Colonic mucosa (tissue), 4 donors: ENCODE measurements at regions not wholly inside any gene's neighbourhood (a gene's known extent, or its start where the extent isn't known, plus 50 kb on each side); places are given as distances from the start of the nearest gene placed in this dataset.
A peak's percentile ranks its signal among the peaks of the same experiment; 100 is the strongest.

Source experiments
- DNase-seq: peaks from one replicate; pipeline ENCODE4 v3.0.0-alpha.2; 2020
- H3K27ac ChIP-seq: fragments of 200-600 bp; one replicate; pipeline ENCODE4 v1.8.0; 2021
- H3K27me3 ChIP-seq: fragments of 200-600 bp; one replicate; pipeline ENCODE4 v1.8.0; 2021
- H3K36me3 ChIP-seq: fragments of 200-600 bp; one replicate; pipeline ENCODE4 v1.8.0; 2021
- H3K4me1 ChIP-seq: fragments of 200-600 bp; one replicate; pipeline ENCODE4 v1.8.0; 2021; ENCODE audit warnings: mild to moderate bottlenecking
- H3K4me3 ChIP-seq: fragments of 200-600 bp; one replicate; pipeline ENCODE4 v1.8.0; 2021
- H3K9ac ChIP-seq, 2 donors: one replicate each; pipeline ENCODE4 v1.7.0; 2013; ENCODE audit warnings: control low read depth in 2 of 2, low read depth in 2 of 2, low read length in 2 of 2
- H3K9me3 ChIP-seq: fragments of 200-600 bp; one replicate; pipeline ENCODE4 v1.8.0; 2021
- intact Hi-C: fragments of 100-400 bp; cut with DNase I; formaldehyde crosslinking; loops from one replicate; pipeline ENCODE4 v1.14.1; 2022
- TF ChIP-seq, protein P1 (sequence below): fragments of 200-600 bp; IDR thresholded peaks from one replicate; pipeline ENCODE4 v1.8.0; 2022; ENCODE audit warnings: antibody characterized with exemption, mild to moderate bottlenecking
- donor health status: healthy.
- donor health status: DM: no; HTN: no; CAD: no.
- donor health status: DM: no; HTN: no; CAD: no.

DNA sequence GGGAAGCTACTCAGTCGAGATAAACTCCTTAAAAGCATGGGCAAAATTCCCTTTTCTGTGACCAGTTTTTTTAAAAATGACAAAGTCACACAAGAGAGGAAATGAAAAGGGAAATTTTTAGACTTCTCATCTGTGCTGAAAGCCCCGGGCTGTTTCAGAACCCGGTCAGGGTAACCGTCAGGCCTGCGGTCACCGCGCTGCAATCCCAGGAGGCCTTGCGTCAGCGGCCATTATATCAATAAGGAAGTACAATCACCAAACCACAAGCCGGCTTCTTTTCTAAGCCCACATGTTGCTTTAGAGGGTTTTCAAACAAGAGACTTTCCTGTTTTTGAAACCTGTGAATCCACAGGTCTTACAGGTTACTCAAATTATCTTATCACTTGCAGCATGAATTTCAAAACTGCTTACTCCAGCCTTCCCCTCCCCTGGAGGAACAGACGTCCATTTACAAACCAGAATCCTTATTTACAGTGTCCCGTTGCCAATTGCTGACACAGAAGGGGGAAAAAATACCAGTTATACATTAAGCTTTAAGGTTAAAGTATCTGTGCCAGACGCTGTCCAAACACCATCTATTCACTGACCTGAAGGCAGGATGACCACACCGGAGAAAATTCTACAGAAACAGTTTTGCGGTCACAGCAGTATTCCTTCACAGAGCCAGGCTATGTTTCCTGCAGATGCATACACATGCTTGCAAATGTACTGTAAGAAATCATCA lies 165.3 kb downstream of the TOMM20 start:
- intact Hi-C loops: loop anchor here (5.0 kb wide), 2 partner anchors 119 to 361 kb away; no protein-coding TSS in a partner anchor
- peaks cover 36% of the 10 kb centered on the region for H3K4me1 ChIP-seq
- H3K9ac ChIP-seq: peak overlapping the region; percentile 48 to 100
- no peaks in the 10 kb centered on the region for H3K27me3 ChIP-seq
- peak overlapping the region; percentile 98 for H3K27ac ChIP-seq
- no peaks in the 10 kb centered on the region for H3K9me3 ChIP-seq
- TF ChIP-seq, protein P1, sequence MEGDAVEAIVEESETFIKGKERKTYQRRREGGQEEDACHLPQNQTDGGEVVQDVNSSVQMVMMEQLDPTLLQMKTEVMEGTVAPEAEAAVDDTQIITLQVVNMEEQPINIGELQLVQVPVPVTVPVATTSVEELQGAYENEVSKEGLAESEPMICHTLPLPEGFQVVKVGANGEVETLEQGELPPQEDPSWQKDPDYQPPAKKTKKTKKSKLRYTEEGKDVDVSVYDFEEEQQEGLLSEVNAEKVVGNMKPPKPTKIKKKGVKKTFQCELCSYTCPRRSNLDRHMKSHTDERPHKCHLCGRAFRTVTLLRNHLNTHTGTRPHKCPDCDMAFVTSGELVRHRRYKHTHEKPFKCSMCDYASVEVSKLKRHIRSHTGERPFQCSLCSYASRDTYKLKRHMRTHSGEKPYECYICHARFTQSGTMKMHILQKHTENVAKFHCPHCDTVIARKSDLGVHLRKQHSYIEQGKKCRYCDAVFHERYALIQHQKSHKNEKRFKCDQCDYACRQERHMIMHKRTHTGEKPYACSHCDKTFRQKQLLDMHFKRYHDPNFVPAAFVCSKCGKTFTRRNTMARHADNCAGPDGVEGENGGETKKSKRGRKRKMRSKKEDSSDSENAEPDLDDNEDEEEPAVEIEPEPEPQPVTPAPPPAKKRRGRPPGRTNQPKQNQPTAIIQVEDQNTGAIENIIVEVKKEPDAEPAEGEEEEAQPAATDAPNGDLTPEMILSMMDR: no peak
- peak; percentile 91 for DNase-seq
- no peak overlapping the region for H3K4me3 ChIP-seq
- no peaks in the 10 kb centered on the region for H3K36me3 ChIP-seq

DNA sequence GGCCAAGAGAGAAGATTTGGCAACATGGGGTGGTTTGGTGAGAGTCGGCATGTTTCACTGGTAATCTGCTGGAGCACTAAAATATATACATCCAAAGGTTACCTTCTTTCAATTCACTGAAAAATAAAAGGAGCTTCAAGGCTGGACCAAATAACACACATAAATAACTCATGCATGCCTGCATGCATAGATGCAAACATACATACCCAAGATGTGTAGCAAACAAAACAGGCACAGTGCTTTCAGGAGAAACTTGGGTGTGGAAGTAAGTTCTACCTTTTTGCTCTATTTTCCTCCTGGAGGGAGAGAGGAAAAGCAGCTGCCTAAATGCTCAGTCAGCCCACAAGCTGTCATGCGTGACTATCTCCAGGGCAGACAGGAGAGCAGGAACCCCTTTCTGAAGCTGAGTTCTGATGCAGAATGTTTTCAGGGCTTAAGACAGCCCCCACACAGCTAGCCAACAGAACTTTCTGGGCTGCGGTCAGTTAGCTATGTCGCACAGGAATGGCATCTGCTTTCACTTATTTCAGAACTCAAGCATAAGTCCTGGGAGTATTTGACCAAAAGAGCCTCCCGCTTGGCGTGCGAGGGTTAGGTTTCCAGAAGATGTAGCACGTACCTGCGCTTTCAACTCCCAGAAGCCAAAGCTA lies 166.2 kb downstream of the TOMM20 start:
- H3K36me3 ChIP-seq: no peaks in the 10 kb centered on the region
- no peaks in the 10 kb centered on the region for H3K9me3 ChIP-seq
- no peaks in the 10 kb centered on the region for H3K27me3 ChIP-seq
- H3K4me1 ChIP-seq: peaks cover 43% of the 10 kb centered on the region
- intact Hi-C loops: loop anchor here (5.0 kb wide), 2 partner anchors 120 to 360 kb away; no protein-coding TSS in a partner anchor
- peak overlapping the region; percentile 31 to 100 for H3K9ac ChIP-seq
- peak; percentile 46 for DNase-seq
- peak overlapping the region; percentile 98 for H3K27ac ChIP-seq
- no peak overlapping the region for H3K4me3 ChIP-seq
- TF ChIP-seq, protein P1: no peak

DNA sequence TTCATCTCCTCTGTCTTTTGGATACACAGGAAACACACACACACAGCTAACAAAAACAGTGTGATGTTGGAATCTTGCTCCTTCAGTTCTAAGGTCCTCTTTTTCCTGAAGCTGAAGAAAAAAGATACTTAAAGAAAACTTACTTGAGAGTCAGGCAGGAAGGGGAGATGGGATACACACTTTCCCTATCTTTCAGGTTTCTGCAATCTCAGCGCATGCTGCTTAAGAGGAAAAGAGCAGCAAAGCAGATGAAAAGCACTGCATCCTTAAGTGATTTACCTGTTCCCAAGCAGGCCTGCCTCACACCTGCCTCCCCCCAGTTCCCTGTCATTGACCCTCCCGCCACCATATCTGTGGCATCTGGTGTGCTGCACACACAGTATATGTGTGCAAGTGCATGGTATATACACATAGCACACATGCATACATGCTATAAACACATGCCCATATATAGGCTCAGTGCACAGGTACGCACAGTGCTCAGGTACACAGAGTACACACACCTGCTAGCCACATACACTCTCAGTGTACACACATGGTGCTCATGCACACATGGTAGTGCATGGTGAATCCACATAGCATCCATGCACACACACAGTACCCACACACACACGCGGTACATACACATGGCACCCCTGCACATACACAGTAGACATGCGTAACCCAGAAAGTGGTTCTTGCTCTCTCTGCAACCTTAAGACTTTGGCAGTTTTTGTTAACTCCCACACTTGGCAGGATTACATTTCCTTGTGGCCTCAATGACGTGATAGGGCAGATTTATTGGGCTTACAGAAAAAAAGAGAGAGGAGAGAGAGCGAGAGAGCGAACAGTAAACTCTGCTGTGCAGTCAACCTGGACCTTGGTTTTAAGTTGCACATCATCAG lies 166.9 kb downstream of the TOMM20 start:
- intact Hi-C loops: loop anchor here (5.0 kb wide), 2 partner anchors 121 to 359 kb away; no protein-coding TSS in a partner anchor
- no peaks in the 10 kb centered on the region for H3K9me3 ChIP-seq
- H3K27me3 ChIP-seq: no peaks in the 10 kb centered on the region
- H3K9ac ChIP-seq: peak overlapping the region; percentile 8 to 100
- TF ChIP-seq, protein P1: no peak
- DNase-seq: peak; percentile 73
- peaks cover 47% of the 10 kb centered on the region for H3K4me1 ChIP-seq
- peak overlapping the region; percentile 98 for H3K27ac ChIP-seq
- no peaks in the 10 kb centered on the region for H3K36me3 ChIP-seq
- H3K4me3 ChIP-seq: no peak overlapping the region

DNA sequence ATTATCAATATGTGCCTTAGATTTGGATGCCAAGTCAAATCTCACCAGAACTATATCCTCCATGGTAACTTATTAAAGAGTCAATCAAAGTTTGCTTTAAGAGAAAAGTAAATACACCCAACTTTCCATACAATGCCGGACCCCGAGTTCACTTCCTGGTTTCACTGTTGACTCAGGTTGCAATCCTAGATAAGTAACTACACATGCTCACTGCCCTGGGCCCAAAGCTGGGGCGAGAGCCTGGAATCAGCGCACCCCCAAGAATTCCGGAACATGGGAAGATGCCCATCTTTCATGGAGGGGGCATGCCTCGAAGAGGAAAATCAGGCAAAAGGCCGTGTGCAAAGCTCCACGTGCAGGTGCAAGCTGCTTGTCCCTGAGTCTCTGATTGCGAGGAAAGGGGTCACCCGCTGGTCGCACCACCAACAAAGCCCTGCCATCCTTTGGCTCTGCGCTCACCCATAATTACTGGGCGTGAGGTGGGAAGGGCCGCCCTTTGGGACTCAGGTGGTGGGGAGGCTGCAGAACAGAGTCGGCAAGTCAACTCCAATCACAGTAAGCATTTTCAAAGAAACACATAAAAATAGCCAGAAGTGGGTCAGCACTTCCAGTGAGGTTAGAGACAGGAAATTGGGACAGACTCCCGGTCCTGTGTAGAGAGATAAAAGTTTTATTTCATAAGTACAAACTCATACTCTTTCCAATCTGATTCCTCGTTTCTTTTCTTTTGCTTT lies 167.7 kb downstream of the TOMM20 start:
- Histone ChIP-seq H3K36me3 (no peaks in the 10 kb centered on the region), H3K4me3 (no peak overlapping the region), H3K27me3 (no peaks in the 10 kb centered on the region), H3K4me1 (peaks cover 48% of the 10 kb centered on the region), H3K9ac (peak overlapping the region; percentile 8 to 100), H3K27ac (peak overlapping the region; percentile 98), H3K9me3 (no peaks in the 10 kb centered on the region)
- peak; percentile 85 for DNase-seq
- intact Hi-C loops: loop anchor here (5.0 kb wide), 2 partner anchors 121 to 359 kb away; no protein-coding TSS in a partner anchor
- TF ChIP-seq, protein P1: no peak
